Keratinocyte (primary cell): ENCODE measurements at regions not wholly inside any gene's neighbourhood (a gene's known extent, or its start where the extent isn't known, plus 50 kb on each side); places are given as distances from the start of the nearest gene placed in this dataset.

Experiments
- DNase-seq: peaks from one replicate; pipeline ENCODE4 v3.0.0-alpha.2; 2011; ENCODE audit warnings: low read depth, missing footprints, low spot score
- FAIRE-seq: peaks from 2 replicates; lab custom pipeline; 2011; peaks lifted over from hg19 to GRCh38; lab: Jason Lieb, UNC
- H2AFZ ChIP-seq: 2 replicates; pipeline ENCODE4 v1.6.0; 2012; ENCODE audit warnings: low read length, control low read depth, inconsistent platforms; ENCODE audit not compliant: control insufficient read depth
- H3K27ac ChIP-seq: 2 replicates; pipeline ENCODE4 v1.5.1; 2011; ENCODE audit warnings: low read length; ENCODE audit not compliant: control insufficient read depth, insufficient read depth
- H3K27me3 ChIP-seq: 3 replicates; pipeline ENCODE4 v1.6.0; 2011; ENCODE audit warnings: low read length; ENCODE audit not compliant: control insufficient read depth, insufficient read depth; ENCODE audit errors: extremely low read depth
- H3K36me3 ChIP-seq, 2 experiments: 2 replicates in 1 of 2; 3 replicates in 1 of 2; pipeline ENCODE4 v1.5.1; 2011; ENCODE audit warnings: low read length in 2 of 2, mild to moderate bottlenecking in 1 of 2; ENCODE audit not compliant: control insufficient read depth in 2 of 2, insufficient read depth in 2 of 2; ENCODE audit errors: extremely low read depth in 1 of 2
- H3K4me1 ChIP-seq: 3 replicates; pipeline ENCODE4 v1.5.1; 2011; ENCODE audit warnings: low read length; ENCODE audit not compliant: control insufficient read depth, insufficient read depth; ENCODE audit errors: extremely low read depth
- H3K4me2 ChIP-seq: 3 replicates; pipeline ENCODE4 v1.6.0; 2011; ENCODE audit warnings: low read depth, low read length; ENCODE audit not compliant: control insufficient read depth, insufficient read depth; ENCODE audit errors: extremely low read depth
- H3K4me3 ChIP-seq, 3 experiments: fragments of 200-600 bp in 1 of 3; sonication (generic) in 1 of 3; 2 replicates in 2 of 3; 3 replicates in 1 of 3; pipeline ENCODE4 v1.5.1; 2011 to 2016; ENCODE audit warnings: low read length in 3 of 3, mild to moderate bottlenecking in 3 of 3, control low read depth in 2 of 3, inconsistent platforms in 1 of 3, low read depth in 1 of 3, mixed read lengths in 1 of 3, mixed run types in 1 of 3, moderate library complexity in 1 of 3; ENCODE audit not compliant: control insufficient read depth in 2 of 3, insufficient read depth in 2 of 3; ENCODE audit errors: extremely low read depth in 1 of 3
- H3K79me2 ChIP-seq: 2 replicates; pipeline ENCODE4 v1.6.0; 2012; ENCODE audit warnings: low read length; ENCODE audit not compliant: control insufficient read depth, insufficient read depth
- H3K9ac ChIP-seq: 3 replicates; pipeline ENCODE4 v1.6.0; 2011; ENCODE audit warnings: low read length; ENCODE audit not compliant: control insufficient read depth, insufficient read depth; ENCODE audit errors: extremely low read depth
- H3K9me1 ChIP-seq: 3 replicates; pipeline ENCODE4 v1.6.0; 2011; ENCODE audit warnings: low read length; ENCODE audit not compliant: control insufficient read depth, insufficient read depth; ENCODE audit errors: extremely low read depth
- H3K9me3 ChIP-seq: 2 replicates; pipeline ENCODE4 v1.5.1; 2012; ENCODE audit warnings: low read depth, low read length; ENCODE audit not compliant: control insufficient read depth
- H4K20me1 ChIP-seq: 3 replicates; pipeline ENCODE4 v1.6.0; 2011; ENCODE audit warnings: low read length; ENCODE audit not compliant: control insufficient read depth, insufficient read depth; ENCODE audit errors: extremely low read depth
- CTCF ChIP-seq, 3 experiments: IDR thresholded peaks in 1 of 3; conservative IDR thresholded peaks in 1 of 3; optimal IDR thresholded peaks in 1 of 3; 2 replicates in 2 of 3; 3 replicates in 1 of 3; pipeline versions ENCODE3 to v1.5.1; 2011; ENCODE audit warnings: low read length in 3 of 3, mild to moderate bottlenecking in 3 of 3, moderate library complexity in 2 of 3, control low read depth in 1 of 3, inconsistent platforms in 1 of 3; ENCODE audit not compliant: insufficient read depth in 2 of 3; ENCODE audit errors: extremely low read depth in 1 of 3
- EZH2 ChIP-seq: IDR thresholded peaks from one replicate; pipeline ENCODE4 v1.6.1; 2012; ENCODE audit warnings: inconsistent platforms, mild to moderate bottlenecking, low read length, moderate library complexity
- dilution Hi-C: fragments of 300-500 bp; cut with MboI; formaldehyde crosslinking; loops from one replicate; pipeline ENCODE4 v1.7.0; 2020; ENCODE audit warnings: low sequenced_read_pairs; ENCODE audit not compliant: extremely low pct_ligation_motif_present

- H3K27ac ChIP-seq: no peak overlapping the region
- H3K79me2 ChIP-seq: no peaks in the 10 kb centered on the region
- TF ChIP-seq EZH2 (no peak), CTCF (optimal IDR thresholded peaks at IDR 0.05 in 1 of 3, IDR thresholded peaks at IDR 0.05 in 1 of 3, conservative IDR thresholded peaks at IDR 0.05 in 1 of 3; ENCODE audit: extremely low read depth in 1 of 3, insufficient read depth in 2 of 3, low read length in 3 of 3) (no peak)
- DNase-seq (no peak), FAIRE-seq (peak; percentile 65)
- no peaks in the 10 kb centered on the region for H3K36me3 ChIP-seq
- H3K9me3 ChIP-seq: no peaks in the 10 kb centered on the region
- dilution Hi-C loops: no loop called here
- H2AFZ ChIP-seq: peak overlapping the region; percentile 2
- peaks cover 20% of the 10 kb centered on the region for H3K4me1 ChIP-seq
- no peak overlapping the region for H3K9ac ChIP-seq
- H3K4me2 ChIP-seq: no peak overlapping the region
- H3K27me3 ChIP-seq: no peaks in the 10 kb centered on the region
- no peak overlapping the region for H3K4me3 ChIP-seq
- no peaks in the 10 kb centered on the region for H3K9me1 ChIP-seq
- no peaks in the 10 kb centered on the region for H4K20me1 ChIP-seq
These were observed 455.1 kb upstream of the RGMB start for GRCh38 chr5:98318386-98318785.

GRCh38 chr5:98319299-98320011 lies 454.0 kb upstream of the RGMB start:
- Histone ChIP-seq H3K4me2 (no peak overlapping the region), H3K4me1 (peaks cover 9% of the 10 kb centered on the region), H3K9me3 (no peaks in the 10 kb centered on the region), H3K9me1 (no peaks in the 10 kb centered on the region), H4K20me1 (no peaks in the 10 kb centered on the region), H3K27ac (no peak overlapping the region), H2AFZ (no peak overlapping the region), H3K27me3 (no peaks in the 10 kb centered on the region), H3K36me3 (no peaks in the 10 kb centered on the region), H3K79me2 (no peaks in the 10 kb centered on the region), H3K9ac (no peak overlapping the region), H3K4me3 (no peak overlapping the region)
- TF ChIP-seq CTCF (optimal IDR thresholded peaks at IDR 0.05 in 1 of 3, IDR thresholded peaks at IDR 0.05 in 1 of 3, conservative IDR thresholded peaks at IDR 0.05 in 1 of 3; ENCODE audit: extremely low read depth in 1 of 3, insufficient read depth in 2 of 3, low read length in 3 of 3) (no peak), EZH2 (no peak)
- FAIRE-seq (no peak), DNase-seq (no peak)
- dilution Hi-C loops: no loop called here
